Keratinocyte (primary cell): ENCODE measurements at regions not wholly inside any gene's neighbourhood (a gene's known extent, or its start where the extent isn't known, plus 50 kb on each side); places are given as distances from the start of the nearest gene placed in this dataset.
"Not testable (repeated sequence)": the region's sequence is repeated elsewhere in the genome, so short reads cannot be mapped to it uniquely, and the experiment has no call there.

Experiments used
- CTCF ChIP-seq, 3 experiments: IDR thresholded peaks in 1 of 3; conservative IDR thresholded peaks in 1 of 3; optimal IDR thresholded peaks in 1 of 3; 2 replicates in 2 of 3; 3 replicates in 1 of 3; pipeline versions ENCODE3 to v1.5.1; 2011; ENCODE audit warnings: low read length in 3 of 3, mild to moderate bottlenecking in 3 of 3, moderate library complexity in 2 of 3, control low read depth in 1 of 3, inconsistent platforms in 1 of 3; ENCODE audit not compliant: insufficient read depth in 2 of 3; ENCODE audit errors: extremely low read depth in 1 of 3
- EZH2 ChIP-seq: IDR thresholded peaks from one replicate; pipeline ENCODE4 v1.6.1; 2012; ENCODE audit warnings: inconsistent platforms, mild to moderate bottlenecking, low read length, moderate library complexity

DNA sequence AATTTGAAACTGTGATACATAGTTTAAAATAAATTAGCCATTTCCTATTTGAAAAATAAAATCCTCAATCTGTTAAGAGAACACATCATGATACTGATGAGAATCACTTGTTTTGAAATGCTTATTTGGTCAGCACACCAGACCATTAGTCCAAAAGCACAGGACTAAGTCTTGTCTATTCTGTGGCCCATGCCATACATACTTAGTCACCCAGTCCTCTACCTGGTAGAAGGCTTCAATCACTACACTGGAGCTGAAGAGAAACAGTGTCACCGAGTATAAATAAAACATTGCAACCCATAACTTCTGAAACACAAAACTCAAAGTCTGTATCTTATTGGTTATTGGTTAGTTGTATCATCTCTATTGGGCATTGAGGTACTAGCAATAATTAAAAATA, 51.6 kb upstream of the LYSMD4 start:
- TF ChIP-seq CTCF (optimal IDR thresholded peaks at IDR 0.05 in 1 of 3, IDR thresholded peaks at IDR 0.05 in 1 of 3, conservative IDR thresholded peaks at IDR 0.05 in 1 of 3; ENCODE audit: extremely low read depth in 1 of 3, insufficient read depth in 2 of 3, low read length in 3 of 3); EZH2: not testable (repeated sequence)
